ENCODE measurements at regions not wholly inside any gene's neighbourhood (a gene's known extent, or its start where the extent isn't known, plus 50 kb on each side); places are given as distances from the start of the nearest gene placed in this dataset.

DNA sequence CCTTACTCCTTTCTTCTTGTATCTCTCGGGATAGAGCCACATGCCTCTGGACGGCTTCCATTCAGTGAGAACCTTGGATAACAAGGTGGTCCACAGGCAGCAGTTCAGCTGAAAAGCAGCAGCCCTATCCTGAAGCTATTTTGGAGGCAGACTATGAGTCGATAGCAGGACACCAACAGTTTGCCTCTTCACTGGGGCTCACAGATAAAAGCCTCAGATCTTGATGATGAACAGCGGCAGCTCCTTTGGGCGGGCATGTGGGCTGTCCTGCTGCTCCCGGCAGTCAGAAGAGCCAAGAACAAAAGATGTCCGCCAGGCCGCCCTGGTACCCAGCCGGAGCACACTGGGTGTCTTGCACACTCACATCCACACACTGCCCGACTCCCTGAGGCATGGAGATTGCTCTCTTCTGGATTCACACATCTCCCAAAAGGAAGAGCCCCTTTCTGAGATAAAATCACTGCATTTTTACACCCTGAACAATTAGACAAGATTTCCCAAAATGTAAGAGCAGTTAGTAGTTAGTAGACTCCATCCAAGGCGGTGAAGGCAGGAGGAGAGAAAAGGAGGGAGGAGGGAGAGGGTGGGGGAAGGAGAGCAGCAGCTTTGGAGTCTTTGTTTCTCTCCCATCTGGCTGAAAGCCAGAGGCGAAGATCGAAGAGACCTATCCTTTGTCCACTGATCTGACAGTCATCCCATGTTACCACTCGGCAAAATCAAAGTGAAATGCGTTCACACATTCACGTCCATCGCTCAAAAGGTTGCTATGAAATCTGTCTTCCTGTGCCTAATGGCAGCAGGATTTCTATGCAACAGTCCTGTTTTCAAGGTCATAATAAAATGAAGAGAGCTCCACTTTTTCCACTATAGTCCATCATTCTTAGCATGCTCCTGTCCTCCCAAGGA, 90.1 kb upstream of the KLF7 start:
- peak in 4 of 8 experiments; percentile 1 to 29 (median 7) for ATAC-seq (replicated peaks in 6 of 8)
- WGBS, 10 experiments = 38 to 100% (median 60%) methylated on average over 1 to 9 of the region's 17 CpGs; no CpG with 5 or more reads in 1 of the 10 experiments
- H3K4me1 ChIP-seq (replicated peaks in 1 of 2) = peaks cover 68 to 77% of the 10 kb centered on the region in 2 donors
- H3K27ac ChIP-seq = peak overlapping the region in 1 of 2 donors; percentile 8
- H3K4me3 ChIP-seq = no peak overlapping the region
- in situ Hi-C loops (cut with MboI; ENCODE audit: low pct_unique_long_range_greater_than_20kb in 2 of 9, low sequenced_read_pairs in 9 of 9, unreplicated experiment in 9 of 9) = loop anchor here in 1 of 9 experiments (25.0 kb wide), 1 partner anchor 206 kb away; no protein-coding TSS in a partner anchor

- in situ Hi-C loops (cut with MboI; ENCODE audit: low pct_unique_long_range_greater_than_20kb in 2 of 9, low sequenced_read_pairs in 9 of 9, unreplicated experiment in 9 of 9) = loop anchor here in 1 of 9 experiments (25.0 kb wide), 1 partner anchor 206 kb away; no protein-coding TSS in a partner anchor
- Histone ChIP-seq H3K27ac (peak overlapping the region in 1 of 2 donors; percentile 38), H3K4me1 (replicated peaks in 1 of 2) (peaks cover 65 to 75% of the 10 kb centered on the region in 2 donors), H3K4me3 (no peak overlapping the region)
- ATAC-seq (replicated peaks in 6 of 8) = peak; percentile 37 to 78 (median 60)
- WGBS, 10 experiments = 0 to 100% (median 40%) methylated on average over 1 to 7 of the region's 10 CpGs; no CpG with 5 or more reads in 3 of the 10 experiments
Measured at GRCh38 chr2:207256476-207257207, 90.9 kb upstream of the KLF7 start.

GRCh38 chr2:207257251-207258250, 91.8 kb upstream of the KLF7 start:
- WGBS, 10 experiments = 4 to 100% (median 63%) methylated on average over 1 to 7 of the region's 11 CpGs
- H3K4me1 ChIP-seq (replicated peaks in 1 of 2) = peaks cover 62 to 66% of the 10 kb centered on the region in 2 donors
- ATAC-seq (replicated peaks in 6 of 8) = peak in 2 of 8 experiments; percentile 3 to 14
- in situ Hi-C loops (cut with MboI; ENCODE audit: low pct_unique_long_range_greater_than_20kb in 2 of 9, low sequenced_read_pairs in 9 of 9, unreplicated experiment in 9 of 9) = loop anchor here in 1 of 9 experiments (25.0 kb wide), 1 partner anchor 205 kb away; no protein-coding TSS in a partner anchor
- H3K4me3 ChIP-seq = no peak overlapping the region
- H3K27ac ChIP-seq = peak overlapping the region; percentile 20 to 38

- ATAC-seq (replicated peaks in 6 of 8) = peak; percentile 52 to 80 (median 64)
- in situ Hi-C loops (cut with MboI; ENCODE audit: low pct_unique_long_range_greater_than_20kb in 2 of 9, low sequenced_read_pairs in 9 of 9, unreplicated experiment in 9 of 9) = loop anchor here in 1 of 9 experiments (25.0 kb wide), 1 partner anchor 204 kb away; no protein-coding TSS in a partner anchor
- WGBS, 10 experiments = 6 to 71% (median 57%) methylated on average over 1 to 5 of the region's 6 CpGs; no CpG with 5 or more reads in 1 of the 10 experiments
- Histone ChIP-seq H3K4me3 (no peak overlapping the region), H3K4me1 (replicated peaks in 1 of 2) (peaks cover 53 to 57% of the 10 kb centered on the region in 2 donors), H3K27ac (peak overlapping the region in 1 of 2 donors; percentile 20)
Measured at GRCh38 chr2:207258263-207258991, 92.7 kb upstream of the KLF7 start.

DNA sequence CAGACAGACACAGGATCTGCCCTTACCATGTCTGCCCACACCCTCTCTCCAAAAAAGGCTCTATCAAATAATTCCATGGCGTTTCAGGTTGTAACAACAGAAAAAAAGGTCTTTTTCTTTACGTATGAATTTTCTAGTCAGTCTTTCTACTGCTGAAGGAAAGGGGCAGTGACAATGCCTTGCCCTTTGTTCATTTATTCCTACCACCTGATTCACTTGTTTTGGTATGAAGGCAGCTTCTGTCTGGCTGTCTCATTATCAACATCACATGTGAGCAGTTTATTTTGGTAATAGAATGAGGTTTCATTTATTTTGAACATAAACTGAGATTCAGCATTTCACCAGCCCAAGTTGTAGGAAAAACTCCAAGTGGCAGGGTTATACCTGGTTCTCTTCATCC, 94.3 kb upstream of the KLF7 start:
- Histone ChIP-seq H3K4me3 (no peak overlapping the region), H3K27ac (no peak overlapping the region), H3K4me1 (replicated peaks in 1 of 2) (peaks cover 46 to 47% of the 10 kb centered on the region in 2 donors)
- in situ Hi-C loops (cut with MboI; ENCODE audit: low pct_unique_long_range_greater_than_20kb in 2 of 9, low sequenced_read_pairs in 9 of 9, unreplicated experiment in 9 of 9) = loop anchor here in 1 of 9 experiments (25.0 kb wide), 1 partner anchor 202 kb away; no protein-coding TSS in a partner anchor
- no peak for ATAC-seq (replicated peaks in 6 of 8)
- 70 to 94% (median 83%) methylated on average over 1 to 2 of the region's 2 CpGs; no CpG with 5 or more reads in 4 of the 10 experiments for WGBS, 10 experiments

- ATAC-seq (replicated peaks in 6 of 8) = no peak
- no peak overlapping the region for H3K27ac ChIP-seq
- no peak overlapping the region for H3K4me3 ChIP-seq
- in situ Hi-C loops (cut with MboI; ENCODE audit: low pct_unique_long_range_greater_than_20kb in 2 of 9, low sequenced_read_pairs in 9 of 9, unreplicated experiment in 9 of 9) = loop anchor here in 1 of 9 experiments (25.0 kb wide), 1 partner anchor 201 kb away; no protein-coding TSS in a partner anchor
- WGBS, 10 experiments = 56 to 100% (median 95%) methylated on average over 1 to 4 of the region's 4 CpGs
- peaks cover 39 to 40% of the 10 kb centered on the region in 2 donors for H3K4me1 ChIP-seq (replicated peaks in 1 of 2)
Measured at GRCh38 chr2:207260947-207261346, 95.2 kb upstream of the KLF7 start.

- no peak overlapping the region for H3K27ac ChIP-seq
- 65 to 100% (median 71%) methylated on average over 1 to 2 of the region's 2 CpGs; no CpG with 5 or more reads in 7 of the 10 experiments for WGBS, 10 experiments
Measured at GRCh38 chr2:207264310-207264709, 98.6 kb upstream of the KLF7 start.

DNA sequence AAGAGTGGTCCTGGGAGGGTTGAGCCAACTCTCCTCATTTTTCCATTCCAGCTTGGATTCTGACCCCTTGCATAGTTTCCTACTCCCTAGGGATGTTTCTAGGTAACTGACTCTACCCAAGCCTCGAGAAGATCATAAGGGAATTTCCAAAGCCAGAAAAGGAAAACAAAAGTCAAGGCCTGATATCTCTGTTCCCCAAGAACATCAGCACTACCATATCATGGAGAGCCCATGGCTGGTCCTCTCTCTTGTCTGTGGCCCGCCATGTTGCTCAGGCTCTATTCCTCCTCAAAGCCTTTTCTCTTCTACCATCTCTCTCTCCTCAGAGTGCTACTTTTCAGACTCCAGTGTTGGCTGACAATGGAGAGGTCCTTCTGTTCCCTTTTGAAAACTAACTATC, 99.6 kb upstream of the KLF7 start:
- H3K4me1 ChIP-seq (replicated peaks in 1 of 2) = no peaks in the 10 kb centered on the region
- H3K4me3 ChIP-seq = no peak overlapping the region
- H3K27ac ChIP-seq = no peak overlapping the region
- ATAC-seq (replicated peaks in 6 of 8) = no peak
- in situ Hi-C loops (cut with MboI; ENCODE audit: low pct_unique_long_range_greater_than_20kb in 2 of 9, low sequenced_read_pairs in 9 of 9, unreplicated experiment in 9 of 9) = loop anchor here in 1 of 9 experiments (25.0 kb wide), 1 partner anchor 197 kb away; no protein-coding TSS in a partner anchor
- 40 to 94% (median 90%) methylated on average over 1 to 2 of the region's 2 CpGs; no CpG with 5 or more reads in 3 of the 10 experiments for WGBS, 10 experiments

More at GRCh38 chr2:207264310-207264709, 98.6 kb upstream of the KLF7 start:
- in situ Hi-C loops (cut with MboI; ENCODE audit: low pct_unique_long_range_greater_than_20kb in 2 of 9, low sequenced_read_pairs in 9 of 9, unreplicated experiment in 9 of 9) = loop anchor here in 1 of 9 experiments (25.0 kb wide), 1 partner anchor 198 kb away; no protein-coding TSS in a partner anchor
- H3K4me3 ChIP-seq = no peak overlapping the region
- peaks cover 6% of the 10 kb centered on the region in 2 donors for H3K4me1 ChIP-seq (replicated peaks in 1 of 2)
- ATAC-seq (replicated peaks in 6 of 8) = no peak

- no peak for ATAC-seq (replicated peaks in 6 of 8)
- 75 to 100% (median 97%) methylated on average over 1 to 6 of the region's 6 CpGs; no CpG with 5 or more reads in 2 of the 10 experiments for WGBS, 10 experiments
- H3K4me3 ChIP-seq = no peak overlapping the region
- H3K27ac ChIP-seq = no peak overlapping the region
- H3K4me1 ChIP-seq (replicated peaks in 1 of 2) = no peaks in the 10 kb centered on the region
- in situ Hi-C loops (cut with MboI; ENCODE audit: low pct_unique_long_range_greater_than_20kb in 2 of 9, low sequenced_read_pairs in 9 of 9, unreplicated experiment in 9 of 9) = loop anchor here in 1 of 9 experiments (25.0 kb wide), 1 partner anchor 196 kb away; no protein-coding TSS in a partner anchor
Measured at GRCh38 chr2:207265869-207266268, 100.1 kb upstream of the KLF7 start.

DNA sequence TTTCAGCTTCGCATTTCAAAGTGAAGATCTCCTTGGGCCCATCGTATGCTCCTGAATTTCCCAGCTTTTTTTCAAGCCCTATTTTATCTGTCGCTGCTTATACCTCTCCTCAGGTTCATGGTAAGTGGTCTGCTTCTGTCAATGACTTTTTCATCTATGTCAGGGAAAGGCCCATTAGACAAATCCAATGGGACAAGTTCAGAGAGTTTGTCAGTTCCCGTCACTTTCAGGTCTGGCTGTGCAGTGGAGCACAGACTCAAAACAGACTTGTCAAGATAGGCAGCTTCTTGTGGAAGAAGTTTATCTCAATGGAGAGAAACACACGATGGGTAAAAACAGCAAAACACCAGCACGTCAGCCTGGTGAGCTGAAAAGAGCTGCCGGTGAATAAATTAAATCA, 100.9 kb upstream of the KLF7 start:
- no peaks in the 10 kb centered on the region for H3K4me1 ChIP-seq (replicated peaks in 1 of 2)
- in situ Hi-C loops (cut with MboI; ENCODE audit: low pct_unique_long_range_greater_than_20kb in 2 of 9, low sequenced_read_pairs in 9 of 9, unreplicated experiment in 9 of 9) = loop anchor here in 1 of 9 experiments (25.0 kb wide), 1 partner anchor 196 kb away; no protein-coding TSS in a partner anchor
- WGBS, 10 experiments = 57 to 100% (median 90%) methylated on average over 1 to 7 of the region's 7 CpGs; no CpG with 5 or more reads in 1 of the 10 experiments
- no peak overlapping the region for H3K27ac ChIP-seq
- ATAC-seq (replicated peaks in 6 of 8) = no peak
- no peak overlapping the region for H3K4me3 ChIP-seq

GRCh38 chr2:207269038-207269437, 103.3 kb upstream of the KLF7 start:
- in situ Hi-C loops (cut with MboI; ENCODE audit: low pct_unique_long_range_greater_than_20kb in 2 of 9, low sequenced_read_pairs in 9 of 9, unreplicated experiment in 9 of 9) = loop anchor here in 1 of 9 experiments (25.0 kb wide), 1 partner anchor 193 kb away; no protein-coding TSS in a partner anchor
- WGBS, 10 experiments = 79 to 100% (median 93%) methylated on average over 2 of the region's 2 CpGs; no CpG with 5 or more reads in 2 of the 10 experiments
- Histone ChIP-seq H3K4me3 (no peak overlapping the region), H3K4me1 (replicated peaks in 1 of 2) (no peaks in the 10 kb centered on the region), H3K27ac (no peak overlapping the region)
- ATAC-seq (replicated peaks in 6 of 8) = peak in 1 of 8 experiments; percentile 72
